Hematopoietic multipotent progenitor cell (in vitro differentiated cells): ENCODE measurements at regions not wholly inside any gene's neighbourhood (a gene's known extent, or its start where the extent isn't known, plus 50 kb on each side); places are given as distances from the start of the nearest gene placed in this dataset.
"Not testable (repeated sequence)": the region's sequence is repeated elsewhere in the genome, so short reads cannot be mapped to it uniquely, and the experiment has no call there.

ENCODE experiments used
- DNase-seq, 3 donors: peaks; one replicate each; pipeline ENCODE4 v3.0.0-alpha.2; 2011 to 2015; ENCODE audit warnings: low read depth in 2 of 3, low spot score in 2 of 3

DNA sequence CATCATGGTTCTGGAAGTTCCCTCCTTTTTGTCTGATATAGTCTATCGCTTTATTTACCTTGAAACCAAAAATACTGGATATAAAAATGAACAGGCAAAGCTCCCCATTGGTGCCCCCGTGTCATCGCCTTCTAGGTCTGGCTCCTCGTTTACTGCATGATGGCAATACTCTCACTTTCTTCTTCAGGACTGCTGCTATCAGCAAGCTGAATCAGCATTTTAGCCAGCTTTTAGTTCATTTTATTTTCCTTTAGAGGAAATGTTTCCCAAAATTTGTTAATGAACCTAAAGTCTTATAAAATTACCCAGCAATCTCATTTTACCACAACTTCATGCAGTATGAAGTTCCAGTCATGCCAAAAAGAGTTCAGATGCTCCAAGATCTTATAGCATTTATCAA, 80.5 kb downstream of the ZIC3 start:
- DNase-seq, result no peak

DNA sequence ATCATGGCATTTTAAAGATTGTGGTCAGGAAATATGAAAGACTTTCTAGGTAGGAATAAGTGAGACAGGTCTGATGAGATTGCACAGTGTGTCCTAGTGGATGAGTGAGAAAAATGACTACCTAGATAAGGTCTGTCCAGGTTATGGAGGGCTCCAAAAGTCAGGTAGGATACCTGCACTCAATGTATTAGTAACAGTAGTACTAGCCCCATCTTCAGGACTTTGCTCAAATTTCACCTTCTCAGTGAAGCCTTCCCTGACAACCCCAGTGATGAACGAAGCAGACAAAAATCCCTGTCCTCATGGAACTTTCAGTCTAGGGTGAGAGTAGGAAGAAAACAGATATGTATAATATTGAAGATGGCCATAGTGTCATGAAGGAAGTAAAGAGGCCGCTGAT, 85.7 kb downstream of the ZIC3 start:
- DNase-seq, result no peak

DNA sequence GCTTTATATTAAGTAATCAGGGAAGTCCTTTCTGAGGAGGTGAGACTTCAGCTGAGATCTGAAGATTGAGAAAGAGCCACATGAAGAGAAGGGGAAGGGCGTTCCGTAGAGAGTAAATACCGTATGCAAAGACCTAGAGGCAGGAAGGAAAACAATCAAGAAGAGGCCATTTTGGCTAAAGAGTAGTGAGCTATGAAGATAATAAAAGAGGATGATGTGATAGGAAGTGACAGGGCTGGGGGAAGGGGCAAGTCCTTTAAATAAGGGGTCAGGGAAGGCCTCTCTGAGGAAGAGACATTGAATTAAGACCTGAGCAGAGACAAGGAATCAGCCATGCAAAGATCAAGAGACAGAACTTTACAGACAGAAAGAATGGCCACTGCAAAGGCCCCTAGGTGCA, 86.2 kb downstream of the ZIC3 start:
- no peak for DNase-seq

DNA sequence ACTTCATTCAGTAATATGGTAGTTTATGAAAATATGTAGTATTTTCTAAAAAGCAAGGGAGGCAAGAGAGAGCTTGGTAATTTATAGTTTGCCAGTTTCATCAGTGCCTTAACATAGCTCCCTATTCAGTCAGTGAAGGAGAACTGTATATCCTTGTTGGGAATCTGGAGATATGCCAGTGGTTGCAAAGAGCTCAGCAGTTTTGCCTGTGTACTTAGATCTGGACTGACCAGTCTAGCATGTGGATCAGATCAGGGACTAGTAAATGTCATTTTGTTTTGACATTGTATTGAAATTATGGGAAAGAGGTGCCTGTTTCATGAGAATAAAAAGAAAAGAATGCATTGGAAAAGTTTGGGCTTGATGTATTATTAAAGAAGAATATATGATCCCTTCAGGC, 88.6 kb downstream of the ZIC3 start:
- no peak for DNase-seq

DNA sequence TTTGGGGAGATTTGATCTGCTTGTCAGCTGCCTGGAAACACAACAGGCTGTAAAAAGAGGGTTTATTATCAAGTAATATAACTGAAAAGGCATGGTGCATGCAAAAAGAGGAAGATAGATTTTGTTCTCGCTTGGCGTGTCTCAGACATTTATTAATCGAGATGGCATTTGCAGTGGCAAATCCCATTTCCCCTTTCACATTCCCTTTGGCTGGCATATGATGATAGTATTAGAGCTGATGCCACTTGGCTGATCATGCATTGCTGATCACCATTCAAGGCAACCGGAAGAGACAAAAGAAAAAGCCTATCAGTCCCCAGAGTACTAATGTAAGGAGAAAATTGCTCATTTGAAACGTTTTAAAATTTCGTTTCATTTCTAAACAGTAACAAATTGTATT, 101.8 kb downstream of the ZIC3 start:
- no peak for DNase-seq

DNA sequence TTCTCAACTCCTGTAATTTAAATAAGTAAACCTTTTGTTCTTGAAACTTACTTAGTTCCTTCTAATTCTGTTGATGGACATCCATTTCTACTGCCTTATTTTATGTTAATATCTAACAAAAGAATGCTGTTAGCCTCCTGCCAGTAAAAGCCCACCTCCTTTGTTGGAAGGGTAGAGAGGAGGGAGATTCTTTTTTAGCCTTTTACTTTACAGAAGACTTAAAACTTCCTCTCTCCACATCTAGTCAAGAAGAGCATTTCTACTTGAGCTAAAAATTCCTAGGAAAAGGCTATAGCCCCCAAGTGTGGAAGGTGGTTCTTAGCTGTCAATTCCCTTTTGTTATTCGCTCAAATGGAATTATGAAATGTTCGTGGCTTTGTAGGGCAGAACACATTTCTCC, 118.7 kb downstream of the ZIC3 start:
- DNase-seq, result no peak

DNA sequence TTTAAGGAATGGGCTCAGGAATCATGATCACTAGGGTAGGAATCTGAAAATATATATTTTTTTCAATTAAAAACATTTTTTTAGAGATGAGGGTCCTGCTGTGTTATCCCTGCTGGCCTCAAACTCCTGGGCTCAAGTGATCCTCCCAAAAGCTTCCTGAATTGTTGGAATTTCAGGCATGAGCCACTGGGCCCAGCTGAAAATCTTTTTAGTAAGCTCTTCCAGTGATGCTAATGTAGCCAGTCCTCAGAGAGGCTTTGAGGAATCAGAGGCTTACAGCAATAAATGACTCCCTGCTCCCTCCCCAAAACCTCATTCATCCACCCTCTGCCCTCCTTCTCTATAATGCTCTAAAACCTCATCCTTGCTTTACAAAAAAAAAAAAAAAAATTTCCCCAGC, 129.5 kb downstream of the ZIC3 start:
- DNase-seq, result no peak

DNA sequence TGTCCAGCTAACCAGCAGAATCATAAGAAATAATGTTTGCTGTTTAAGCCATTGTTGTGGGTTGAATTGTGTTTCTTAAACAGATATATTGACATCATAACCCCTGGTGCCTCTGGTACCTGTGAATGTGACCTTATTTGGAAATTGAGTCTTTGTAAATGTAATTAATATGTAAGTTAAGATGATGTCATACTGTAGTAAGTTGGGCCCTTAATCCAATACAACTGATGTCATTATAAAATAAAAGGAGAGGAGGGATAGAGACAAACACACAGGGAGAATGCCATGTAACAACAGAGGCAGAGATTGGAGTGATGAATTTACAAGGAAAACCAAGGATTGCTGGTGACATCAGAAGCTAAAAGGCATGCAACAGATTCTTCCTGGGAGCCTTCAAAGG, 141.4 kb downstream of the ZIC3 start:
- no peak for DNase-seq

DNA sequence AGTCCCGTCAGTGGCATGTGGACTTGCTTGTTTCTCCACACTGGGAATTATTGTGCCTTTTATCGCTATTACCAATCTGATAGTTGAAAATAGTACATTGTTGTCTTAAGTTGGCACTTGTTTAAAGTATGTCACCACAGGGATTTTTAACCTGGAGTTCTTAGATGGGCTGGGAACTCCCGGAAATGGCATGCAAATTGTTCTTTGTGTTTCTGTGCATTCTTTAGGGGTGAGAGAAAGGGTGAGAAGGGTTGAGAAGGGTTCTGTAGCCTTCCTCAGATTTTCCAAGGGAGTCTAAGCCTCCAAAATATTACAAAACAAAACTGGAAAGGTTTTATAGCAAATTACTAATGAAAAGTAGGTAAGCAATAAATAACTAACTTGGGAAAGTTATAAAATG, 176.9 kb downstream of the ZIC3 start:
- no peak for DNase-seq

DNA sequence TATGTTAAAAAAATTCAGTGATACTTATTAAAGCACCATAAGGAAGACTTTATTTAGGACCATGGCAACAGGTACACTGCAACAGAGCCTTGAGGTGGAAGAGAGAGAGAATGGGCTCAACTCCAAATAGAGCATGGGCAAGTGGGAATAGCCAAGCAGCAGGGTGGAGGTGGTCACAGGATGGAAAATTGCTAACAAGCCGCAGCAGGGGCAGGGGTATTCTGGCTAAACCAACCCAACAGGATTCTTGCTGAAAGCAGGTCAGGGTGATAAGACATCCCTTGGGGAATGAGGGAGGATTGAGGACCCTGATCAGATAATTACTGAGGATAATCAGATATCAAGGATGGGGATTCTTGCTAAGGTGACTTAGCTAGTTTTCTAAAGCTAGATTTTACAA, 177.5 kb downstream of the ZIC3 start:
- no peak for DNase-seq

DNA sequence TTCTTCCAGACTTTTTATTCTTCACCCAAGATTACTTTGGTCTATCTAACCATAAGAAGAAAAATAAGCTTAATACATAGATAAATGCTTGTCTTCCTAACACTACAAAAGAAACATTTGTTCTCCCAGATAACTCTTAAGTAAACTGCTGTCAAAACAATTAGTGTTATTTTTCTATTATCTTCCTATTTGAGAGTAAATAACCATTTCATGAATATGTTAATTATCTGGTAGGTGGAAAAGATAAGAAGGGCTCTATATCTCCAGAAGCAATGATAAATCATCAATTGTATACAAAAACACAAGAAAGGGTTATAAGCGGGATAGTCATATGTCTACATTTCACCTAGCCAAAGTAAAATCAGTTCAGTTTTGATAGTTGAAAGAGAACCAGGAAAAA, 180.4 kb downstream of the ZIC3 start:
- no peak for DNase-seq

DNA sequence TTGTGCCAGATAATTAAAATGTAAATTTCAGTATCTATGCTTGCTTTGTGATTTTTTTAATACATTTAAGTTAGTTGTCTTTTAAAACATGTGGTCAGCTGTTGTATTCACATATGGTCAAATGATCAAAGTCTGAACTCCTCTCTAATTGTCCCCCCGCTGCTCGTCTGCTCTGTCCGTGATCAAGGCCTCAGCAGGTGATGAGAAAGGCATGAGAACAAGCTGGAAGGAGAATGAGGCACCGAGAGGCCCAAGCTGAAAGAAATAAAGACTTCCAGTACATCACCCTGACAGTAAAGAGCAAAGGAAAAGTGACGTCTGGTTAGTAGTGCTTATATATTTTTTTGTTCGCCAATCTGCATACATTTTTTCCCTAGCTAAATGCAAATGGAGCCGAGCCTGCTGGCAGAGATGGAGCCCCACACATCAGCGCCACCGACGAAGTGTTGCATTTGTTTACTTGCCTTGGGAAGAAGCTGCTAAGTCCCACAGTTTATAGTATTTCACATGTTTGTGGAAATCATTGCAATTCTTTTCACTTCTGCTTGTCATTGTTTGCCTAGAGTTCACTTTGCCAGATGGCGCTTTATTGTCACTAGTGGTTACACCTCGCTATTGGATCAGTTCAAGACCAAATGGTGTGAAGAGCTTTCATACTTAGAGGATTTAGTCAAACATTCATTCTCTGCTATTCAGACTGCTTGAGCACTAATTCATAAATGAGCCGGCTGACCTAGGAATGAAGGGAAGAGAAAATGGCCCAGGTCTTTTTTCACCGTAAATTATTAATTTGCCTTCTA, 181.5 kb downstream of the ZIC3 start:
- DNase-seq, result no peak

DNA sequence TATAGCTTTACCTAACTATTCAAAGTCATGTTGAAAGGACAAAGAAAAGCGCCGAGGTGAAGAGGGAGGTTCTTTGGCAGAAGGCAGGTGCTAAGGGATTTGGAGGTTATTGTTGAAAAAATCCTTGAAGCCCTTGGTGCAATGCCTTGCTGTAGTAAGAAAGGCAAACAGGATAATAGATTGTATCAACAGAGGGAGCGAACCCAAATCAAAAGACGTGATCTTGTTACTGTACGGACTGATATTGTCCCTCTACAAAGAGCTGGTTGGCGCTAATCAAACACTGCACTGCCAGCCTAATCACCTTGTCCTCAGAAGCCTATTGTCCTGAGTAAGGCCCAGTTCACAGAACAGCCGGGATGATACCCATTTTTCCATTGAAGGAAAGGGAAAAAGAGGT, 182.9 kb downstream of the ZIC3 start:
- DNase-seq, result no peak

DNA sequence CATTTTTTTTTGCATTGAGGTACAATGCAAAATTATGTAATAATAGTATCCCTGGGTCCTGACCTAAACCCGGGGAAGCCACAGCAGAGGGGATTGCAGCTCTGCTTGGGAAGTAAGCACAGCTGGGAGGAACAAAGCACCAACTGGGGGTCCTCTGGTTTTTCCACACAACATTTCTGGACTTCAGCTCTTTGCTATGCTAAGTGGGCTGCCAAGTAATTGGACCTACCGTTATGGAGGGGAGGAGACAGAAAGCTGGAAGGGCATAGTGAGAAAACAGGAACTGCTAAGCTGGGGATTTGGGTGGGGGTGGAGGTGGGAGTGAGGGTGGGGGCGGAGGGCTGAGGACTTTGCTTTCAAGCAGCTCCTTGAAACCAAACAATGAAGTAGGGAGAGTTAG, 183.3 kb downstream of the ZIC3 start:
- no peak for DNase-seq

DNA sequence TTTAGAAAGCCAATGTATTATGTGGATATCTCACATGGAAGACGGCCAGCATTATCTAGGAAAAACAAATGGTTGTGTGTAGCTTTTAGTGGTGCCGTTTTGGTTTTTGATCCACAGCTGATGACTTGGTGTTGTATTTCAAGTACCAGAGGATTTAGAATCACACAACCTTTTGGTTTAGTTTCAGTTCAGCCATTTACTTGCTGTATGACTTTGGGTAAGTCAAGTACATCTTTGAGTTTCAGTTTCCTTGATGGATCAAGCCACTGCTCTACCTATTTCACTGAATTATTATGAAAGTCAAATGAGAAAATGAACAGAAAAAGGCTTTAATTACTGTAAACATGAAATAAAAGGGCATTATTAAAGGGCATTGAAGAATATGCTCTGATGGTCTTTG, 205.6 kb downstream of the ZIC3 start:
- no peak for DNase-seq

DNA sequence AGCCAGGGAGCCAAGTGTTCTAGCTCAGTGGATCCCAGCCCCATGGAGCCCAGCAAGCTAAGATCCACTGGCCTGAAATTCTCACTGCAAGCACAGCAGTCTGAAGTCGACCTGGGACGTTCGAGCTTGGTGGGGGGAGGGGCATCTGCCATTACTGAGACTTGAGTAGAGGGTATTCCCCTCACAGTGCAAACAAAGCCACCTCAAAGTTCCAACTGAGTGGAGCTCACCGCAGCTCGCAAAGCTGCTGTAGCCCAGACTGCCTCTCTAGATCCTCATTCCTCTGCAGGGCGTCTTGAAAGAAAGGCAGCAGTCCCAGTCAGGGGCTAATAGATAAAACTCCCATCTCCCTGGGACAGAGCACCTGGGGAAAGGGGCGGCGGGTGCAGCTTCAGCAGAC, 226.3 kb downstream of the ZIC3 start:
- no peak for DNase-seq

DNA sequence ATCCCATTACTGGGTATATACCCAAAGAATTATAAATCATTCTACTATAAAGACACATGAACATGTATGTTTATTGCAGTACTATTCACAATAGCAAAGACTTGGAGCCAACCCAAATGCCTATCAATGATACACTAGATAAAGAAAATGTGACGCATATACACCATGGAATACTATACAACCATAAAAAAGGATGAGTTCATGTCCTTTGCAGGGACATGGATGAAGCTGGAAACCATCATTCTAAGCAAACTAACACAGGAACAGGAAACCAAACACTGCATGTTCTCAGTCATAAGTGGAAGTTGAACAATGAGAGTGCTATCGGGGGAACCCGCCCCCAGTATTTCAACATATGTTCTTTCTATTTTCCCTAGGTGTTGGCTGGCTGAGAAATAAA, 232.0 kb downstream of the ZIC3 start:
- not testable (repeated sequence) for DNase-seq

DNA sequence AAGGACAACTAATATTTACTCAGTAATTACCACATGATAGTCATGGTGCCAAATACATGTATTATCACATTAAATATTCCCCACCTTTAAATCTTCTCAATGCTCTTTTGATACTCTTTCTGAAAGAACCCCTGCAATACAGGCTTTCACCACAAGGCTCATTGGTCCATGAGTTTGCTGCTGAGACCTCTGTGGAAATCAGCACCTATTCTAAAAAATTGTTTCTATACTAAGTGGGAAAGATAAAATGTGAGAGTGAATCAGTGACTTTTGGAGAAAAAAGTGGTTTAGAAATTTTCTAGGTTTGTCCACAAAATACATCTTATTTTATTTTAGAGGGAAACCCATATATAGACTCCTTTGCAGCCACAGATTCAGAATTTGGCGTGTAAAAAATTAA, 257.3 kb downstream of the ZIC3 start:
- DNase-seq, result no peak

DNA sequence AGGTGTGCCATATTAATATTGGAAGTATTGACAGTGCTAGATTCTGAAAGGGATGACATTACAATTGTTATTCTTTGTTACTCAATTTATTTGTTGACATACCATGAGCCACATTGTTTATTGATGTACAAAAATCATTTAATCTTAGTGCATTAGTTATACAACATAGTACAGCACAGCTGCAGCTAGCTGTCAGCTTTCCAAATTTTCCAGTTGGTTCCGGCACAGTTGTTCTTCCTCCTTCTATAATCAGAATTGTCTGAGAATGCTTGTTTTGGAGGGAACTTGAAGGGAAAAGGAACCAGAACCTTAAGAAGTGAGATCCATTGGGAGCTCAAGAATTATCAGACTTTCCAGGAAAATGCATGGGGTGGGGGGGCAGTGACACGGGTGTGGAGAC, 281.4 kb downstream of the ZIC3 start:
- no peak for DNase-seq

DNA sequence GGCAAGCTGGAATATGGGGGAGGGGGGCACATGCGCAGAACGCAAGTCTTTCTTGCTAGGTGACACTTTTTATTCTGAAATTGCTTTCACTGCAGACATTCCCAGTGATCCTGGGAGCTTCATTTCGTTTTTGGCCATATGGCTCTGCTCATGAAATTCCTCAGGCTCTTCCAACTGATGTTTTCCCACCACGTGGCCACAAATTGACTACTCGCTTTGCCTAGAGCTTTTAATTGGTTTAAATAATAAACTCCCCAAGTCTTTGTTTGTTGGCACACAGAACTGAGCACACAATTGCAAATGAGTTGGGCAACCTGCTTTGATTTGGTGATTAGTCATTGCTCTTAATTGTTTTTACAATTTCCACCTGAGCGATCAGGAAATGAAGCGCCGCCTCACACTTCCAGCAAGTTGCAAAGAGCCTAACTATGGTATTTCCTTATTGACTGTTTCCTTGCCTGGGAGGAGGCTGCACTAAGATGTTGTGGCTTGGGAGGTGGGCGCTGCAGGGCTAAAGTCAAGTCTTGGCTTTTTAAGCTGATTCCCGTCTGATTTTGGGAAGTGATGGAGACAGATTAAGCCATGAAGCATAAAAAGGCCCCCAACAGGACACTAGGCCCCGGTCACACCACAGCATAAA, 282.5 kb downstream of the ZIC3 start:
- DNase-seq, result no peak

DNA sequence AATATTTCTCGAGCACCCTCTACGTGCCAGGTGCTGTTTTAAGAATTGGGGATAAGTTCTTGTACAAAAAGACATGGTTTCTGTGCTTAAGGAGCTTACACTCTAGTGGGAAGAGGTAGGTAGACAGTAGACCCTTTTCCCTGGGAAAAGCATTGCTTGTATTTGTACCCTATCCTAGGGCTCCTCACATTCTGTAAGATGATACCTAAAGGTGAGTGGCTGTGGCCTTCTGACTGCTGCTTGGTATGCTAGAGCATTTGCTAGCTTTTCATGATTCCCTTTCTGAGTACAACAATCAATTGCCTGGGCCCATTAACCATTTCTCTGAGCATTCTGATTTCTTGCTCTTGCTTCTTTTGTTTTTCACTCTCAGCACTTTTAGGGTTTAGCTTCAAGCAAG, 286.6 kb downstream of the ZIC3 start:
- DNase-seq, result no peak

DNA sequence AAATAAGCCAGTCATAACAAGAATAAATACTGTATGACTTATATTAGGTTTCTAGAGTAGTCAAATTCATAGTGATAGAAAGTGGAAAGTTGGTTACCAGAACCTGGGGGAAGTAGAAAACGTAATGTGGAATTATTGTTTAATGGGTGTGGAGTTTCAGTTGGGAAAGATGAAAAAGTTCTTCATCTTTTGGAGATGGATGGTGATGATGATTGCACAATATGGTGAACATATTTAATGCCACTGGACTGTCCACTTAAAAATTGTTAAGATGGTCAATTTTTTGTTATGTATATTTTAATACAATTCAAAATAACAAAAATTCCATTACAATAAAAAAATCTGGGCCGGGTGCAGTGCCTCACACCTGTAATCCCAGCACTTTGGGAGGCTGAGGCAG, 289.6 kb downstream of the ZIC3 start:
- DNase-seq, result no peak

DNA sequence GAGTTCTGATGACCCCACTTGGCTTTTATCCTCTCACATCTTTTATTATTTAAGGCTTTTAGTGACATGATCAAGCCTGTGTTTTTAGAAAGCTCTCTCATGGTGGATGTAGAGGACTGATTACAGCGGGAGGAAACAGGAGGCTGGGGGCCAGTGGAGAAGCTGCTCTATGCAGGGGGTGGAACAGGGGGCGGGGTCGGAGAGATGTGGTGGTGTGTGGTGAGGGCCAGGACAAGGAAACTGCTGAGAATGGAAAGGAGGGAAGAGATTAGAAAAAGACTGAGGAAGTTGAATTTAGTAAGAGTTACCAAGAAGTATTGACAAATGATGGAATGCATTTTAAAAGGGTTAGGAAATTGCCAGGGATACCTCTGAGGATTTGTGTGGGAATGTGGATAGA, 292.2 kb downstream of the ZIC3 start:
- DNase-seq, result no peak
